ENCODE measurements at regions not wholly inside any gene's neighbourhood (a gene's known extent, or its start where the extent isn't known, plus 50 kb on each side); places are given as distances from the start of the nearest gene placed in this dataset.

DNA sequence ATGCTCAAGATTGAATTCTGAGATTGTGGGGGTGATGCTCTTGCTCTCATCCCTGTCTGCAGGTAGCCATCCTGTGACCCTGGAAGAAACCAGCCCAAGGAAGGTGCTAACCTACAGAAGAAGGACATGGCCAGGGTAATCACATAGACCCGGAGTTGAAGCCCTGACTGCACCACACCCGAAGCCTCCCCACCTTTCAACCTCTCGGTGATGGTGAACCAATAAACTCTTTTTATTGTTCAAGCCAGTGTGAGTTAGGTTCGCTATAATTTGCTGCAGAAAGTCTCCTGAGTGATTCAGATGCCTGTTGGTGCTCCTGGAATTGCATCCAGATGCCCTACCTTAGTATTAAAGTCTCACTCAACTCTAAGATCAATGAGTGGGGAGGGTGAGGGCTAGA lies 163.6 kb downstream of the PLPP3 start:
- Histone ChIP-seq H3K4me2 (ENCODE audit: insufficient read depth, insufficient read length, low read length) (no peak overlapping the region), H3K79me1 (ENCODE audit: insufficient read depth, low read depth, low read length, poor library complexity, severe bottlenecking) (no peaks in the 10 kb centered on the region), H3K4me1 (ENCODE audit: insufficient read depth, low read length) (no peaks in the 10 kb centered on the region), H3K9me3 (ENCODE audit: control insufficient read depth, low read depth, low read length) (no peaks in the 10 kb centered on the region), H3K18ac (ENCODE audit: insufficient read length, low read depth, low read length) (no peak overlapping the region), H4K5ac (ENCODE audit: insufficient read length, low read depth, low read length) (no peak overlapping the region), H3K23me2 (ENCODE audit: insufficient read length, low read depth, low read length, poor library complexity, severe bottlenecking) (no peaks in the 10 kb centered on the region), H2AFZ (ENCODE audit: low read length) (no peak overlapping the region), H3K23ac (ENCODE audit: insufficient read length, low read depth, low read length) (no peak overlapping the region), H2BK12ac (ENCODE audit: insufficient read length, low read depth, low read length) (no peak overlapping the region), H3K9ac (ENCODE audit: extremely low read depth, insufficient read length, low read length) (no peak overlapping the region), H4K8ac (replicated peaks; ENCODE audit: insufficient read length, low read depth, low read length) (no peak overlapping the region), H2BK5ac (ENCODE audit: insufficient read length, low read length) (no peak overlapping the region), H2BK120ac (ENCODE audit: low read depth, low read length, poor library complexity, severe bottlenecking) (no peak overlapping the region), H2BK15ac (ENCODE audit: low read depth, low read length) (no peak overlapping the region), H4K91ac (ENCODE audit: insufficient read length, low read depth, low read length) (no peak overlapping the region), H3T11ph (ENCODE audit: low read length) (no peak overlapping the region), H2AK5ac (ENCODE audit: insufficient read length, low read length) (no peak overlapping the region), H4K20me1 (ENCODE audit: control insufficient read depth, insufficient read depth, insufficient read length) (no peaks in the 10 kb centered on the region), H3K14ac (ENCODE audit: insufficient read depth, low read length) (no peak overlapping the region), H3K56ac (ENCODE audit: insufficient read length, low read depth, low read length) (no peak overlapping the region), H2BK20ac (ENCODE audit: low read depth, low read length, poor library complexity, severe bottlenecking) (no peak overlapping the region), H3K4ac (ENCODE audit: low read depth, low read length) (no peak overlapping the region), H3K27ac (ENCODE audit: insufficient read length, low read depth, low read length) (no peak overlapping the region), H3K79me2 (ENCODE audit: insufficient read depth, low read length) (no peaks in the 10 kb centered on the region), H3K27me3 (ENCODE audit: insufficient read depth, low read length) (no peaks in the 10 kb centered on the region)
- no peaks in the 10 kb centered on the region for H3K9me3 Mint-ChIP-seq
- H3K27me3 Mint-ChIP-seq (ENCODE audit: low read depth): peaks cover 3% of the 10 kb centered on the region; the same call in 1 of the 2 replicates
- no CpG with 5 or more reads among the region's 4 CpGs for WGBS (ENCODE audit: extremely low coverage, insufficient read length, low lambda C conversion rate)
- H3K4me1 Mint-ChIP-seq: peaks cover 37 to 39% of the 10 kb centered on the region in 2 experiments
- 0 out of 7 replicates have a peak, but pooled peaks cover 0 to under 1% (median 0%) of the 10 kb centered on the region in 3 experiments for H3K36me3 Mint-ChIP-seq (ENCODE audit: insufficient read depth in 1 of 3, low read depth in 3 of 3)
- H3K4me3 Mint-ChIP-seq: no peak overlapping the region
- no peak for DNase-seq
- no peak overlapping the region for H3K27ac Mint-ChIP-seq
- TF ChIP-seq, protein P1, sequence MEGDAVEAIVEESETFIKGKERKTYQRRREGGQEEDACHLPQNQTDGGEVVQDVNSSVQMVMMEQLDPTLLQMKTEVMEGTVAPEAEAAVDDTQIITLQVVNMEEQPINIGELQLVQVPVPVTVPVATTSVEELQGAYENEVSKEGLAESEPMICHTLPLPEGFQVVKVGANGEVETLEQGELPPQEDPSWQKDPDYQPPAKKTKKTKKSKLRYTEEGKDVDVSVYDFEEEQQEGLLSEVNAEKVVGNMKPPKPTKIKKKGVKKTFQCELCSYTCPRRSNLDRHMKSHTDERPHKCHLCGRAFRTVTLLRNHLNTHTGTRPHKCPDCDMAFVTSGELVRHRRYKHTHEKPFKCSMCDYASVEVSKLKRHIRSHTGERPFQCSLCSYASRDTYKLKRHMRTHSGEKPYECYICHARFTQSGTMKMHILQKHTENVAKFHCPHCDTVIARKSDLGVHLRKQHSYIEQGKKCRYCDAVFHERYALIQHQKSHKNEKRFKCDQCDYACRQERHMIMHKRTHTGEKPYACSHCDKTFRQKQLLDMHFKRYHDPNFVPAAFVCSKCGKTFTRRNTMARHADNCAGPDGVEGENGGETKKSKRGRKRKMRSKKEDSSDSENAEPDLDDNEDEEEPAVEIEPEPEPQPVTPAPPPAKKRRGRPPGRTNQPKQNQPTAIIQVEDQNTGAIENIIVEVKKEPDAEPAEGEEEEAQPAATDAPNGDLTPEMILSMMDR (conservative IDR thresholded peaks at IDR 0.05): no peak

All from H9 (cell line).